Activated CD8-positive, alpha-beta T cell treated with anti-CD3 and anti-CD28 coated beads for 36 hours (primary cell): ENCODE measurements at regions not wholly inside any gene's neighbourhood (a gene's known extent, or its start where the extent isn't known, plus 50 kb on each side); places are given as distances from the start of the nearest gene placed in this dataset.

Experiments
- ATAC-seq: fragments of 200-7000 bp; cut with Tn5 transposase; one replicate; pipeline ENCODE4 v1.10.0; 2021; ENCODE audit warnings: mild to moderate bottlenecking, moderate library complexity
- CTCF ChIA-PET: fragments of 350-600 bp; sonication (Branson Sonifier 250); formaldehyde crosslinking; loops from one replicate; lab custom pipeline; 2021; ENCODE audit warnings: antibody characterized with exemption; lab: Charles Lee
- POLR2A ChIA-PET: fragments of 350-600 bp; sonication (Branson Sonifier 250); formaldehyde crosslinking; loops from one replicate; lab custom pipeline; 2021; ENCODE audit warnings: antibody characterized with exemption; lab: Charles Lee
- DNase-seq: peaks from one replicate; pipeline ENCODE4 v3.0.0-alpha.2; 2020
- H3K27ac Mint-ChIP-seq: one replicate; pipeline ENCODE4 v1.8.0; 2021; ENCODE audit warnings: mild to moderate bottlenecking, mixed read lengths
- H3K27me3 Mint-ChIP-seq: one replicate; pipeline ENCODE4 v1.8.0; 2021; ENCODE audit warnings: mixed read lengths
- H3K36me3 Mint-ChIP-seq: one replicate; pipeline ENCODE4 v1.8.0; 2021; ENCODE audit warnings: low read depth, mixed read lengths
- H3K4me1 Mint-ChIP-seq: one replicate; pipeline ENCODE4 v1.8.0; 2021; ENCODE audit warnings: low read depth, mixed read lengths
- H3K4me3 Mint-ChIP-seq: one replicate; pipeline ENCODE4 v1.8.0; 2021; ENCODE audit warnings: mild to moderate bottlenecking, moderate library complexity, mixed read lengths
- H3K9me3 Mint-ChIP-seq: one replicate; pipeline ENCODE4 v1.8.0; 2021; ENCODE audit warnings: mixed read lengths
- CTCF ChIP-seq: fragments of 200-600 bp; IDR thresholded peaks from one replicate; pipeline ENCODE4 v1.8.0; 2022; ENCODE audit warnings: antibody characterized with exemption, mild to moderate bottlenecking
- intact Hi-C: fragments of 100-400 bp; cut with micrococcal nuclease; formaldehyde crosslinking; loops from one replicate; pipeline ENCODE4 v1.10.0; 2022

- no peak for TF ChIP-seq CTCF
- ChIA-PET CTCF (no interaction called here), POLR2A (no interaction called here)
- Mint-ChIP-seq H3K9me3 (no peaks in the 10 kb centered on the region), H3K27ac (no peak overlapping the region), H3K36me3 (no peaks in the 10 kb centered on the region), H3K4me3 (no peak overlapping the region), H3K4me1 (no peaks in the 10 kb centered on the region), H3K27me3 (no peaks in the 10 kb centered on the region)
- no peak for DNase-seq
- intact Hi-C loops, result no loop called here
- ATAC-seq, result no peak
Observed at GRCh38 chrX:8244301-8244700, 73.2 kb upstream of the VCX2 start.

DNA sequence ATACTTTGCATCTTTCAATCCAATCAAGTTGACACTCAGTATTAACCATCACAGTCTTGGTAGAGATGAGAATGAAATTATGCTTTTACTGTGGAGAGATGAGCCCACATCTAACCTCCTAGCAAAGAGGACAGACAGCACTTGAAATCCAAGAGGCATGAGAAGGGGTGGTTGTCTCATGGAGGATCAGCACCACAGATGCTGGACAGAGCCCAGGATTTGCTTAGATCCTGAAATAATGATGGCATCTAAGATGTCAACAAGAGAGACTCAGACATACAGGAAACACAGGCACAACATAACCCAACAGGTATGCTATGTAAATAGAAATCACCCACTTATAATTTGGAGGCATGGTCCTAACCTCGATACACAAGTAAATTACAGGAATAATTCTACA lies 74.3 kb upstream of the VCX2 start:
- H3K27ac Mint-ChIP-seq, result no peak overlapping the region
- H3K36me3 Mint-ChIP-seq, result no peaks in the 10 kb centered on the region
- DNase-seq (no peak), ATAC-seq (no peak)
- intact Hi-C loops, result no loop called here
- ChIA-PET CTCF (no interaction called here), POLR2A (no interaction called here)
- H3K4me3 Mint-ChIP-seq, result no peak overlapping the region
- no peak for TF ChIP-seq CTCF
- no peaks in the 10 kb centered on the region for H3K9me3 Mint-ChIP-seq
- H3K4me1 Mint-ChIP-seq, result no peaks in the 10 kb centered on the region
- no peaks in the 10 kb centered on the region for H3K27me3 Mint-ChIP-seq

DNA sequence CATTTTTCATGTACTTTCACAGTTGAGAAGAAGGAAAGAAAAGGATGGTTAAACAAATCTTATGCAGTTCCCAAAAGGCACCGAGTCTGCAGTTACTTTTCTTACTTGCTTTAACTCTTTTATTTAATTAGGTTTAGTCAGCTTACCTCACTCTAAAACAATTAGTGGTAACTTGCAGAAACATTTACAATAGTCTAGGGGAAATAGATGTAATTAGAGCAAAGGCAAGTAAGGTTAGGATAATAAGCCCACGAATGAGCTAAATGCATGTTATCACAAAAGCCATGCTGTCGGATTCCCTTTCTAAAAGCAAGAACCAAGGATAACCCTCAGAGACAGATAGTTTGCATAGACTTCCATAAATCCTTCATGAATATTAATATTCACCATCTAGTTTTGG lies 82.0 kb upstream of the VCX2 start:
- CTCF ChIA-PET, result no interaction called here
- H3K4me1 Mint-ChIP-seq, result no peaks in the 10 kb centered on the region

GRCh38 chrX:8254401-8254800 lies 83.3 kb upstream of the VCX2 start:
- TF ChIP-seq CTCF, result no peak
- H3K36me3 Mint-ChIP-seq, result no peaks in the 10 kb centered on the region
- DNase-seq (no peak), ATAC-seq (no peak)
- intact Hi-C loops, result no loop called here
- H3K27me3 Mint-ChIP-seq, result no peaks in the 10 kb centered on the region
- no peaks in the 10 kb centered on the region for H3K9me3 Mint-ChIP-seq
- no peak overlapping the region for H3K4me3 Mint-ChIP-seq
- CTCF ChIA-PET, result no interaction called here
- POLR2A ChIA-PET, result no interaction called here
- H3K4me1 Mint-ChIP-seq, result no peaks in the 10 kb centered on the region
- no peak overlapping the region for H3K27ac Mint-ChIP-seq

More for the DNA sequence above, 82.0 kb upstream of the VCX2 start:
- no peak for ATAC-seq
- intact Hi-C loops, result no loop called here
- Mint-ChIP-seq H3K27me3 (no peaks in the 10 kb centered on the region), H3K27ac (no peak overlapping the region), H3K4me3 (no peak overlapping the region), H3K9me3 (no peaks in the 10 kb centered on the region), H3K36me3 (no peaks in the 10 kb centered on the region)
- no peak for TF ChIP-seq CTCF
- POLR2A ChIA-PET, result no interaction called here
- DNase-seq, result no peak

- intact Hi-C loops, result no loop called here
- H3K9me3 Mint-ChIP-seq, result peaks cover 11% of the 10 kb centered on the region
- no peaks in the 10 kb centered on the region for H3K27me3 Mint-ChIP-seq
- ChIA-PET POLR2A (no interaction called here), CTCF (no interaction called here)
- H3K4me3 Mint-ChIP-seq, result no peak overlapping the region
- H3K36me3 Mint-ChIP-seq, result no peaks in the 10 kb centered on the region
- no peak for DNase-seq
- no peak for ATAC-seq
- no peak overlapping the region for H3K27ac Mint-ChIP-seq
- no peaks in the 10 kb centered on the region for H3K4me1 Mint-ChIP-seq
- TF ChIP-seq CTCF, result no peak
Observed at GRCh38 chrX:8272821-8273220, 101.8 kb upstream of the VCX2 start.
